Mucosa of gallbladder (tissue), 1 donor: ENCODE measurements at regions not wholly inside any gene's neighbourhood (a gene's known extent, or its start where the extent isn't known, plus 50 kb on each side); places are given as distances from the start of the nearest gene placed in this dataset.
A peak's percentile ranks its signal among the peaks of the same experiment; 100 is the strongest.
"Not testable (repeated sequence)": the region's sequence is repeated elsewhere in the genome, so short reads cannot be mapped to it uniquely, and the experiment has no call there.

Source experiments
- DNase-seq: peaks from one replicate; pipeline ENCODE4 v3.0.0-alpha.2; 2020; ENCODE audit warnings: low spot score
- donor health status: DM: no; HTN: no; CAD: no.

GRCh38 chr12:46669720-46670119 lies 156.1 kb downstream of the SLC38A4 start:
- DNase-seq, result no peak

- no peak for DNase-seq
Measured at GRCh38 chr12:46667551-46667950, 158.2 kb downstream of the SLC38A4 start.

GRCh38 chr12:46664761-46665287 lies 161.0 kb downstream of the SLC38A4 start:
- DNase-seq, result no peak

GRCh38 chr12:46663318-46663717 lies 162.5 kb downstream of the SLC38A4 start:
- no peak for DNase-seq

- peak; percentile 51 for DNase-seq
Measured at GRCh38 chr12:46661110-46661845, 164.5 kb downstream of the SLC38A4 start.

GRCh38 chr12:46660719-46661109 lies 165.1 kb downstream of the SLC38A4 start:
- DNase-seq, result no peak

- DNase-seq, result no peak
Measured at GRCh38 chr12:46660276-46660675, 165.5 kb downstream of the SLC38A4 start.

- no peak for DNase-seq
Measured at GRCh38 chr12:46659824-46660223, 166.0 kb downstream of the SLC38A4 start.

- DNase-seq, result no peak
Measured at GRCh38 chr12:46659032-46659650, 166.7 kb downstream of the SLC38A4 start.

- no peak for DNase-seq
Measured at GRCh38 chr12:46657453-46658411, 168.1 kb downstream of the SLC38A4 start.

- not testable (repeated sequence) for DNase-seq
Measured at GRCh38 chr12:46655984-46656383, 169.8 kb downstream of the SLC38A4 start.

- DNase-seq, result no peak
Measured at GRCh38 chr12:46653311-46653710, 172.5 kb downstream of the SLC38A4 start.

- no peak for DNase-seq
Measured at GRCh38 chr12:46652692-46653091, 173.1 kb downstream of the SLC38A4 start.

- DNase-seq, result no peak
Measured at GRCh38 chr12:46650688-46651087, 175.1 kb downstream of the SLC38A4 start.

- no peak for DNase-seq
Measured at GRCh38 chr12:46649433-46649832, 176.4 kb downstream of the SLC38A4 start.

- no peak for DNase-seq
Measured at GRCh38 chr12:46647034-46647433, 178.8 kb downstream of the SLC38A4 start.

- DNase-seq, result not testable (repeated sequence)
Measured at GRCh38 chr12:46641649-46642048, 184.1 kb downstream of the SLC38A4 start.

- DNase-seq, result no peak
Measured at GRCh38 chr12:46635818-46636217, 190.0 kb downstream of the SLC38A4 start.

GRCh38 chr12:46629331-46630229 lies 196.2 kb downstream of the SLC38A4 start:
- no peak for DNase-seq

GRCh38 chr12:46628176-46628575 lies 197.6 kb downstream of the SLC38A4 start:
- no peak for DNase-seq

GRCh38 chr12:46627686-46628085 lies 198.1 kb downstream of the SLC38A4 start:
- DNase-seq, result no peak
